ENCODE measurements at regions not wholly inside any gene's neighbourhood (a gene's known extent, or its start where the extent isn't known, plus 50 kb on each side); places are given as distances from the start of the nearest gene placed in this dataset.
A peak's percentile ranks its signal among the peaks of the same experiment; 100 is the strongest.

- no peak for TF ChIP-seq CTCF (conservative IDR thresholded peaks at IDR 0.05; ENCODE audit: low read length)
- no peak for DNase-seq (ENCODE audit: low read depth)
- no peak overlapping the region for H3K4me3 ChIP-seq (ENCODE audit: low read length)
Observed at GRCh38 chr10:60537697-60538096, 148.0 kb upstream of the ANK3 start.

- DNase-seq (ENCODE audit: low read depth), result peak; percentile 25
- H3K4me3 ChIP-seq (ENCODE audit: low read length), result no peak overlapping the region
- TF ChIP-seq CTCF (conservative IDR thresholded peaks at IDR 0.05; ENCODE audit: low read length), result no peak
Observed at GRCh38 chr10:60536529-60537114, 146.9 kb upstream of the ANK3 start.

- no peak for TF ChIP-seq CTCF (conservative IDR thresholded peaks at IDR 0.05; ENCODE audit: low read length)
- H3K4me3 ChIP-seq (ENCODE audit: low read length), result no peak overlapping the region
- no peak for DNase-seq (ENCODE audit: low read depth)
Observed at GRCh38 chr10:60535427-60535826, 145.8 kb upstream of the ANK3 start.

- TF ChIP-seq CTCF (conservative IDR thresholded peaks at IDR 0.05; ENCODE audit: low read length), result no peak
- DNase-seq (ENCODE audit: low read depth), result no peak
- no peak overlapping the region for H3K4me3 ChIP-seq (ENCODE audit: low read length)
Observed at GRCh38 chr10:60534761-60535389, 145.2 kb upstream of the ANK3 start.

GRCh38 chr10:60532696-60533468 lies 143.2 kb upstream of the ANK3 start:
- H3K4me3 ChIP-seq (ENCODE audit: low read length), result no peak overlapping the region
- no peak for TF ChIP-seq CTCF (conservative IDR thresholded peaks at IDR 0.05; ENCODE audit: low read length)
- DNase-seq (ENCODE audit: low read depth), result no peak

GRCh38 chr10:60531006-60531405 lies 141.3 kb upstream of the ANK3 start:
- no peak overlapping the region for H3K4me3 ChIP-seq (ENCODE audit: low read length)
- no peak for TF ChIP-seq CTCF (conservative IDR thresholded peaks at IDR 0.05; ENCODE audit: low read length)
- DNase-seq (ENCODE audit: low read depth), result no peak

- no peak for TF ChIP-seq CTCF (conservative IDR thresholded peaks at IDR 0.05; ENCODE audit: low read length)
- no peak overlapping the region for H3K4me3 ChIP-seq (ENCODE audit: low read length)
- no peak for DNase-seq (ENCODE audit: low read depth)
Observed at GRCh38 chr10:60527676-60528075, 138.0 kb upstream of the ANK3 start.

Data from AG10803 (cell line).